ENCODE measurements at regions not wholly inside any gene's neighbourhood (a gene's known extent, or its start where the extent isn't known, plus 50 kb on each side); places are given as distances from the start of the nearest gene placed in this dataset.

DNA sequence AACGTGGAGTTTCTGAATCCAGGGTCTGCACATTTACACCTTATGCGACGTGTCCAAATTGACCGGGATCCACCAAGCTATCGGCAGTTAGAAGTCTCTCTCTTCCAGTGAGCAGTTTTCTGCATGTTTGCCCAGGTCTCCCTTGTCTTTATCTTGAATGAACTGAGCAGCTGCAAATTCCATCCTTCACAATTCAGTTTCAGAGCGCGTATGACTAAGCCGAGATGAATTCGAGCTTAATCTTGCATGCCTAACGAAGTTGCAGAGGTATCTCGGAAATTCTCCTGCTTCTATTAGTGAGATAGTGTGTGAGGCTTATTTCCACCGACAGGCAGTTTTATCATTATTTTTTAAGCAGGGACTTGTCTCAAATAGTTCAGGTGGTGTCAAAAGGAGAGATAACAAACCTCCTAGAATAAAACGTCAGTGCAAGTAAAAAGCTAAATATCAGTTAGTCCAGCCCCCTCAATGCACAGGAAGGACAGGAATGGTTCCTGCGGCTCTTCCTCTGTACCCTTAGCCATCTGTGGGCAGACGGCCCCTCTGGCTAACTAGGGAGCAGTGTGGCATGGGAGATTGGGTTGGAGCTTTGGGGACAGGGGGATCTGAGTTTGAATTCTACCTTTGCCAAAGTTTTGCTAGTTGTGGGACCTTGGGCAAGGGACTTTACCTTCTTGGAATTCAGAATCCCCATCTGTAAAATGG, 93.0 kb upstream of the GPR139 start:
- DNase-seq, result no peak

DNA sequence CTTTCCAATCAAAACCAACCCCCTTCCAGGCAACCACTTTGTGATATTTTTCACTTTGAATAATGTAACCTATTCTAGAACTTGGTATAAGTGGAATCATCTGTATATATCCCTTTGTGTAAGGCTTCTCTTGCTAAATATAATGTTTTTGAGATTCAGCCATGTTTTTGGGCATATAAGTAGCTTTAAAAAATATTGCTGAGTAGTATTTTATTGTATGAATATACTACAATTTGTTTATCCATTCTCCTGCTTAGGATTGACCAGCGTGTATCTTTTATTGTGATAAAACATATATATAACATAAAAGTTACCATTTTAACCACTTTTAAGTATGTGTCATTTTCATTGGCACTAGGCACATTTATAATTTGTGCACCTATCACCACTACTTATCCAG, 79.8 kb upstream of the GPR139 start:
- DNase-seq, result no peak

DNA sequence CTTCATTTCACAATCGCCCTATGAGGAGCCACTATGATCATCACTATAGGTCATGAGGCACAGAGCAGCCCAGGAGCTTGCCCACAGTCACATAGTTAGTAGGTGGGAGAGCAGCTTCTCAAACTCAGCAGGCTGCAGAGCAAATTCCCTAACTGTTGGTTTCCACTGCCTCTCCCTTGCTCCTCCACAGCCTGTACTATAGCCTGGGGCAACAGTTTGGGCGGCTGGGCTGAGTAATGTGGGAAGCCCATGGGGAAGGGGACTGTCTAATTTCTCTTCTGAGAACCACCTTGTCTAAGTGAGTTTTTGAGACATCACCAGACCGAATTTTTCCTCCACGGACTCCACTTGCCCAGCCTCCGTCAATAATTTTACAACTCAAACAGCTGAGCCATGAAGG, 73.4 kb upstream of the GPR139 start:
- DNase-seq, result no peak

DNA sequence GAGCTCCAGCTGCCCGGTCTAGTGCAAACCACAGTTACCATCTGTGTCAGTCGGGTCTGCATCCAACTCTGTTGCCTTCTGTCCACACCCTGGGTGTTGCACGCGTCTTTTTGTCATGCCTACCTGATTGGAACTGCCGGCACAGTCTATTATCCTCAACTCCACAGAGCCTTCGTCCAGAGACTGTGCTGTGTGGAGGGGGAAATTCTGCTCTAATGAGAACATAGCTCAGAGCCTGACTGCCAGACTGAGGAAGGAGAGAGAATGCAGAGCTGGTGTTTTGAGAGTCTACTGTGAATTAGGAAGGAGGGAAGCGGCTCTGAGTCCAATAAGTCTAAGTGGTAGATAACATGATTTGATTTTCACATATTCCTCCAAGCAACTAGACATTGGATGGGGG, 68.3 kb upstream of the GPR139 start:
- no peak for DNase-seq

- DNase-seq, result no peak
Observed at GRCh38 chr16:20137909-20138308, 64.2 kb upstream of the GPR139 start.

DNA sequence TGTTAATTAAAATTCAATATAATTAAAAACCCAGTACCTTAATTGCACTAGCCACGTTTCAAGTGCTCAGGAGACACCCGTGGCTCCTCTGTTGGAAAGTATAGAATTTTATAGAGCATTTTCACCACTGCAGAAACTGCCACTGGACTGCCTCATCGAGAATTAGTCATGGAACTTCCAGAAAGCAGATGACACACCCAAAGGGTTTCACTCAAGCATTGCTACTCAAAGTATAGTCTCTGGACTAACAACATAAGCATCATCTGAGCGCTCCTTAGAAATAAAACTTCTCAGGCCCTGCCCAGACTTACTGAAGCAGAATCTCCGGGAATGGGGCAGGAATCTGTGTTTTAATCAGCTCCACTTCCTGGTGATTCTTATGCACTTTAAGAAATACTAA, 63.5 kb upstream of the GPR139 start:
- DNase-seq, result no peak

GRCh38 chr16:20136446-20136968, 62.8 kb upstream of the GPR139 start:
- DNase-seq, result no peak

DNA sequence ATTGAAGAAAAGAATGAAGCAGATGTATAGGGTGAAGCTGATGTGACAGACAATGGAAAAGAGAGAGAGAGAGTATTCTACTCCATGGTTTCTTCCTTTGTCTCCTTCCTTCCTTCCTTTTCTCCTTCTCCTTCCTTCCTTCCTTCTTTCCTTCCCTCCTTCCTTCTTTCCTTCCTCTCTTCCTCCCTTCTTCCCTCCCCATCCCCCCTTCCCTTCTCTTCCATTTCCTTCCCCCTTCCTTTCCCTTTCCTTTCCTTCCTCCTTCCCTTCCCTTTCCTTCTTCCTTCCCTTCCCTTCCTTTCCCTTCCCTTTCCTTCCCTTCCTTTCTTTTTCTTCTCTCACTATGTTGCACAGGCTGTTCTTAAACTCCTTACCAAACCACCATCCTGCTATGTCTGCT, 55.7 kb upstream of the GPR139 start:
- DNase-seq, result no peak
